ENCODE measurements at regions not wholly inside any gene's neighbourhood (a gene's known extent, or its start where the extent isn't known, plus 50 kb on each side); places are given as distances from the start of the nearest gene placed in this dataset.
A peak's percentile ranks its signal among the peaks of the same experiment; 100 is the strongest.

- DNase-seq (ENCODE audit: extremely low read depth, insufficient read length), result no peak
- no peaks in the 10 kb centered on the region for H3K36me3 ChIP-seq (ENCODE audit: control insufficient read depth, insufficient read depth, low read length)
- no peak for TF ChIP-seq CTCF (IDR thresholded peaks at IDR 0.05; ENCODE audit: insufficient read depth, low read length, poor library complexity, severe bottlenecking)
- H3K4me3 ChIP-seq (replicated peaks; ENCODE audit: low read depth, low read length), result no peak overlapping the region
- no peaks in the 10 kb centered on the region for H3K27me3 ChIP-seq (replicated peaks; ENCODE audit: control insufficient read depth, insufficient read depth, low read length)
Observed at GRCh38 chrX:137178392-137178791, 144.6 kb upstream of the GPR101 start.

- Histone ChIP-seq H3K36me3 (ENCODE audit: control insufficient read depth, insufficient read depth, low read length) (no peaks in the 10 kb centered on the region), H3K4me3 (replicated peaks; ENCODE audit: low read depth, low read length) (no peak overlapping the region), H3K27me3 (replicated peaks; ENCODE audit: control insufficient read depth, insufficient read depth, low read length) (no peaks in the 10 kb centered on the region)
- no peak for TF ChIP-seq CTCF (IDR thresholded peaks at IDR 0.05; ENCODE audit: insufficient read depth, low read length, poor library complexity, severe bottlenecking)
- DNase-seq (ENCODE audit: extremely low read depth, insufficient read length), result no peak
Observed at GRCh38 chrX:137172317-137172948, 138.6 kb upstream of the GPR101 start.

GRCh38 chrX:137171626-137172025, 137.8 kb upstream of the GPR101 start:
- Histone ChIP-seq H3K36me3 (ENCODE audit: control insufficient read depth, insufficient read depth, low read length) (no peaks in the 10 kb centered on the region), H3K4me3 (replicated peaks; ENCODE audit: low read depth, low read length) (no peak overlapping the region), H3K27me3 (replicated peaks; ENCODE audit: control insufficient read depth, insufficient read depth, low read length) (no peaks in the 10 kb centered on the region)
- no peak for DNase-seq (ENCODE audit: extremely low read depth, insufficient read length)
- no peak for TF ChIP-seq CTCF (IDR thresholded peaks at IDR 0.05; ENCODE audit: insufficient read depth, low read length, poor library complexity, severe bottlenecking)

- Histone ChIP-seq H3K36me3 (ENCODE audit: control insufficient read depth, insufficient read depth, low read length) (no peaks in the 10 kb centered on the region), H3K4me3 (replicated peaks; ENCODE audit: low read depth, low read length) (no peak overlapping the region), H3K27me3 (replicated peaks; ENCODE audit: control insufficient read depth, insufficient read depth, low read length) (no peaks in the 10 kb centered on the region)
- no peak for DNase-seq (ENCODE audit: extremely low read depth, insufficient read length)
- TF ChIP-seq CTCF (IDR thresholded peaks at IDR 0.05; ENCODE audit: insufficient read depth, low read length, poor library complexity, severe bottlenecking), result peak; percentile 51
Observed at GRCh38 chrX:137166591-137166990, 132.8 kb upstream of the GPR101 start.

GRCh38 chrX:137164329-137164728, 130.5 kb upstream of the GPR101 start:
- H3K36me3 ChIP-seq (ENCODE audit: control insufficient read depth, insufficient read depth, low read length), result no peaks in the 10 kb centered on the region
- no peak for DNase-seq (ENCODE audit: extremely low read depth, insufficient read length)
- no peak overlapping the region for H3K4me3 ChIP-seq (replicated peaks; ENCODE audit: low read depth, low read length)
- no peaks in the 10 kb centered on the region; the same call in 1 of the 2 replicates for H3K27me3 ChIP-seq (replicated peaks; ENCODE audit: control insufficient read depth, insufficient read depth, low read length)
- TF ChIP-seq CTCF (IDR thresholded peaks at IDR 0.05; ENCODE audit: insufficient read depth, low read length, poor library complexity, severe bottlenecking), result no peak

- DNase-seq (ENCODE audit: extremely low read depth, insufficient read length), result no peak
Observed at GRCh38 chrX:137151403-137151802, 117.6 kb upstream of the GPR101 start.

More at GRCh38 chrX:137151403-137151802, 117.6 kb upstream of the GPR101 start:
- H3K36me3 ChIP-seq (ENCODE audit: control insufficient read depth, insufficient read depth, low read length), result no peaks in the 10 kb centered on the region
- no peaks in the 10 kb centered on the region; the same call in 1 of the 2 replicates for H3K27me3 ChIP-seq (replicated peaks; ENCODE audit: control insufficient read depth, insufficient read depth, low read length)
- TF ChIP-seq CTCF (IDR thresholded peaks at IDR 0.05; ENCODE audit: insufficient read depth, low read length, poor library complexity, severe bottlenecking), result peak; percentile 1
- no peak overlapping the region for H3K4me3 ChIP-seq (replicated peaks; ENCODE audit: low read depth, low read length)
